GM19438 (cell line): ENCODE measurements at regions not wholly inside any gene's neighbourhood (a gene's known extent, or its start where the extent isn't known, plus 50 kb on each side); places are given as distances from the start of the nearest gene placed in this dataset.
"Not testable (repeated sequence)": the region's sequence is repeated elsewhere in the genome, so short reads cannot be mapped to it uniquely, and the experiment has no call there.

Source experiments
- ATAC-seq: cut with Tn5 transposase; IDR thresholded peaks from one replicate; pipeline ENCODE4 v1.9.1; 2021; ENCODE audit warnings: low read depth; ENCODE audit not compliant: unreplicated experiment

GRCh38 chr12:61513499-61513898, 746.7 kb upstream of the USP15 start:
- ATAC-seq = no peak

- ATAC-seq = no peak
These were observed 746.2 kb upstream of the USP15 start for GRCh38 chr12:61514016-61514415.

GRCh38 chr12:61521258-61521657, 738.9 kb upstream of the USP15 start:
- ATAC-seq = no peak

- no peak for ATAC-seq
These were observed 736.8 kb upstream of the USP15 start for GRCh38 chr12:61523276-61523992.

- ATAC-seq = no peak
These were observed 735.4 kb upstream of the USP15 start for GRCh38 chr12:61524851-61525250.

GRCh38 chr12:61525331-61525730, 734.9 kb upstream of the USP15 start:
- ATAC-seq = no peak

GRCh38 chr12:61530456-61530855, 729.7 kb upstream of the USP15 start:
- no peak for ATAC-seq

- no peak for ATAC-seq
These were observed 729.0 kb upstream of the USP15 start for GRCh38 chr12:61531195-61531594.

GRCh38 chr12:61536117-61536516, 724.1 kb upstream of the USP15 start:
- no peak for ATAC-seq

GRCh38 chr12:61536525-61536924, 723.7 kb upstream of the USP15 start:
- no peak for ATAC-seq

GRCh38 chr12:61538951-61539350, 721.3 kb upstream of the USP15 start:
- no peak for ATAC-seq

- no peak for ATAC-seq
These were observed 717.7 kb upstream of the USP15 start for GRCh38 chr12:61542551-61542950.

- ATAC-seq = no peak
These were observed 713.9 kb upstream of the USP15 start for GRCh38 chr12:61546296-61546695.

GRCh38 chr12:61553091-61553490, 707.1 kb upstream of the USP15 start:
- no peak for ATAC-seq

- no peak for ATAC-seq
These were observed 705.8 kb upstream of the USP15 start for GRCh38 chr12:61554268-61555008.

GRCh38 chr12:61563665-61564450, 696.3 kb upstream of the USP15 start:
- ATAC-seq = no peak

GRCh38 chr12:61564466-61564865, 695.7 kb upstream of the USP15 start:
- no peak for ATAC-seq

- no peak for ATAC-seq
These were observed 694.0 kb upstream of the USP15 start for GRCh38 chr12:61566183-61566582.

- ATAC-seq = no peak
These were observed 685.9 kb upstream of the USP15 start for GRCh38 chr12:61574339-61574738.

GRCh38 chr12:61584943-61585342, 675.3 kb upstream of the USP15 start:
- no peak for ATAC-seq

GRCh38 chr12:61590864-61591263, 669.3 kb upstream of the USP15 start:
- ATAC-seq = not testable (repeated sequence)
